AG09319 (cell line): ENCODE measurements at regions not wholly inside any gene's neighbourhood (a gene's known extent, or its start where the extent isn't known, plus 50 kb on each side); places are given as distances from the start of the nearest gene placed in this dataset.
"Not testable (repeated sequence)": the region's sequence is repeated elsewhere in the genome, so short reads cannot be mapped to it uniquely, and the experiment has no call there.

ENCODE experiments used
- DNase-seq: peaks from one replicate; pipeline ENCODE4 v3.0.0-alpha.2; 2010; ENCODE audit warnings: low read depth; ENCODE audit errors: extremely low read depth
- CTCF ChIP-seq: IDR thresholded peaks from 2 replicates; pipeline ENCODE4 v1.5.1; 2011; ENCODE audit warnings: low read depth, mild to moderate bottlenecking, inconsistent platforms, low read length, moderate library complexity

- no peak for DNase-seq
- no peak for TF ChIP-seq CTCF
Observed at GRCh38 chr20:30610029-30610693, 647.3 kb upstream of the DEFB115 start.

GRCh38 chr20:30610751-30611150 is 646.7 kb upstream of the DEFB115 start:
- DNase-seq: no peak
- TF ChIP-seq CTCF: no peak

GRCh38 chr20:30611239-30611984 is 646.1 kb upstream of the DEFB115 start:
- no peak for DNase-seq
- no peak for TF ChIP-seq CTCF

GRCh38 chr20:30612344-30612743 is 645.1 kb upstream of the DEFB115 start:
- DNase-seq: no peak
- no peak for TF ChIP-seq CTCF

GRCh38 chr20:30621346-30621745 is 636.1 kb upstream of the DEFB115 start:
- DNase-seq: not testable (repeated sequence)

- not testable (repeated sequence) for DNase-seq
Observed at GRCh38 chr20:30624310-30624709, 633.2 kb upstream of the DEFB115 start.

- not testable (repeated sequence) for DNase-seq
Observed at GRCh38 chr20:30629376-30629775, 628.1 kb upstream of the DEFB115 start.

GRCh38 chr20:30630761-30631160 is 626.7 kb upstream of the DEFB115 start:
- TF ChIP-seq CTCF: no peak
- no peak for DNase-seq

- DNase-seq: not testable (repeated sequence)
Observed at GRCh38 chr20:30631261-30631789, 626.1 kb upstream of the DEFB115 start.

GRCh38 chr20:30632773-30633172 is 624.7 kb upstream of the DEFB115 start:
- not testable (repeated sequence) for DNase-seq

GRCh38 chr20:30641522-30641921 is 615.9 kb upstream of the DEFB115 start:
- DNase-seq: not testable (repeated sequence)

GRCh38 chr20:30660982-30661381 is 596.5 kb upstream of the DEFB115 start:
- not testable (repeated sequence) for DNase-seq

- DNase-seq: not testable (repeated sequence)
Observed at GRCh38 chr20:30668418-30668817, 589.0 kb upstream of the DEFB115 start.
